ENCODE measurements at regions not wholly inside any gene's neighbourhood (a gene's known extent, or its start where the extent isn't known, plus 50 kb on each side); places are given as distances from the start of the nearest gene placed in this dataset.

GRCh38 chr13:47135800-47136503 is 239.1 kb upstream of the HTR2A start:
- Histone ChIP-seq H3K4me3 (ENCODE audit: severe bottlenecking) (no peak overlapping the region), H3K27ac (ENCODE audit: poor library complexity, severe bottlenecking) (no peak overlapping the region), H3K36me3 (ENCODE audit: low read depth) (no peaks in the 10 kb centered on the region), H3K4me1 (ENCODE audit: insufficient read depth, poor library complexity, severe bottlenecking) (no peaks in the 10 kb centered on the region), H3K9me3 (ENCODE audit: severe bottlenecking) (no peaks in the 10 kb centered on the region), H3K27me3 (ENCODE audit: insufficient read depth, poor library complexity, severe bottlenecking) (no peaks in the 10 kb centered on the region)
- DNase-seq (ENCODE audit: low spot score) (no peak), ATAC-seq (ENCODE audit: low read depth) (no peak)
- no peak for TF ChIP-seq CTCF (IDR thresholded peaks at IDR 0.05; ENCODE audit: poor library complexity, severe bottlenecking)

GRCh38 chr13:47134939-47135489 is 238.2 kb upstream of the HTR2A start:
- ATAC-seq (ENCODE audit: low read depth), result no peak
- no peak for TF ChIP-seq CTCF (IDR thresholded peaks at IDR 0.05; ENCODE audit: poor library complexity, severe bottlenecking)
- H3K4me1 ChIP-seq (ENCODE audit: insufficient read depth, poor library complexity, severe bottlenecking), result no peaks in the 10 kb centered on the region
- no peak overlapping the region for H3K27ac ChIP-seq (ENCODE audit: poor library complexity, severe bottlenecking)
- H3K27me3 ChIP-seq (ENCODE audit: insufficient read depth, poor library complexity, severe bottlenecking), result no peaks in the 10 kb centered on the region
- DNase-seq (ENCODE audit: low spot score), result no peak
- H3K36me3 ChIP-seq (ENCODE audit: low read depth), result no peaks in the 10 kb centered on the region
- no peaks in the 10 kb centered on the region for H3K9me3 ChIP-seq (ENCODE audit: severe bottlenecking)
- no peak overlapping the region for H3K4me3 ChIP-seq (ENCODE audit: severe bottlenecking)

- no peak for TF ChIP-seq CTCF (IDR thresholded peaks at IDR 0.05; ENCODE audit: poor library complexity, severe bottlenecking)
- Histone ChIP-seq H3K9me3 (ENCODE audit: severe bottlenecking) (no peaks in the 10 kb centered on the region), H3K4me3 (ENCODE audit: severe bottlenecking) (no peak overlapping the region), H3K27ac (ENCODE audit: poor library complexity, severe bottlenecking) (no peak overlapping the region), H3K4me1 (ENCODE audit: insufficient read depth, poor library complexity, severe bottlenecking) (no peaks in the 10 kb centered on the region), H3K36me3 (ENCODE audit: low read depth) (no peaks in the 10 kb centered on the region), H3K27me3 (ENCODE audit: insufficient read depth, poor library complexity, severe bottlenecking) (no peaks in the 10 kb centered on the region)
- no peak for DNase-seq (ENCODE audit: low spot score)
- ATAC-seq (ENCODE audit: low read depth), result no peak
Measured at GRCh38 chr13:47133011-47133445, 236.2 kb upstream of the HTR2A start.

GRCh38 chr13:47129461-47129860 is 232.6 kb upstream of the HTR2A start:
- ATAC-seq (ENCODE audit: low read depth), result no peak

More at GRCh38 chr13:47129461-47129860, 232.6 kb upstream of the HTR2A start:
- Histone ChIP-seq H3K36me3 (ENCODE audit: low read depth) (no peaks in the 10 kb centered on the region), H3K9me3 (ENCODE audit: severe bottlenecking) (no peaks in the 10 kb centered on the region), H3K27me3 (ENCODE audit: insufficient read depth, poor library complexity, severe bottlenecking) (no peaks in the 10 kb centered on the region), H3K27ac (ENCODE audit: poor library complexity, severe bottlenecking) (no peak overlapping the region), H3K4me1 (ENCODE audit: insufficient read depth, poor library complexity, severe bottlenecking) (no peaks in the 10 kb centered on the region), H3K4me3 (ENCODE audit: severe bottlenecking) (no peak overlapping the region)
- DNase-seq (ENCODE audit: low spot score), result no peak
- no peak for TF ChIP-seq CTCF (IDR thresholded peaks at IDR 0.05; ENCODE audit: poor library complexity, severe bottlenecking)

Measured in RWPE2 (cell line).